Ishikawa (cell line): ENCODE measurements at regions not wholly inside any gene's neighbourhood (a gene's known extent, or its start where the extent isn't known, plus 50 kb on each side); places are given as distances from the start of the nearest gene placed in this dataset.

Experiments
- CEBPB ChIP-seq: IDR thresholded peaks from 2 replicates; pipeline ENCODE4 v1.6.1; 2012
- CREB1 ChIP-seq: IDR thresholded peaks from 2 replicates; pipeline ENCODE4 v1.6.1; 2012; ENCODE audit warnings: low read depth
- EGR1 ChIP-seq: IDR thresholded peaks from 2 replicates; pipeline ENCODE4 v1.6.1; 2012
- EP300 ChIP-seq: IDR thresholded peaks from 2 replicates; pipeline ENCODE4 v1.6.1; 2012; ENCODE audit warnings: borderline replicate concordance
- RAD21 ChIP-seq: IDR thresholded peaks from 2 replicates; pipeline ENCODE4 v1.6.1; 2012; ENCODE audit warnings: low read depth
- TAF1 ChIP-seq: IDR thresholded peaks from 2 replicates; pipeline ENCODE4 v1.6.1; 2012; ENCODE audit warnings: low read depth, mild to moderate bottlenecking
- YY1 ChIP-seq: IDR thresholded peaks from 2 replicates; pipeline ENCODE4 v1.6.1; 2012; ENCODE audit warnings: low read depth
- TF ChIP-seq, protein P1 (sequence below): IDR thresholded peaks from 2 replicates; pipeline ENCODE4 v1.6.1; 2012

DNA sequence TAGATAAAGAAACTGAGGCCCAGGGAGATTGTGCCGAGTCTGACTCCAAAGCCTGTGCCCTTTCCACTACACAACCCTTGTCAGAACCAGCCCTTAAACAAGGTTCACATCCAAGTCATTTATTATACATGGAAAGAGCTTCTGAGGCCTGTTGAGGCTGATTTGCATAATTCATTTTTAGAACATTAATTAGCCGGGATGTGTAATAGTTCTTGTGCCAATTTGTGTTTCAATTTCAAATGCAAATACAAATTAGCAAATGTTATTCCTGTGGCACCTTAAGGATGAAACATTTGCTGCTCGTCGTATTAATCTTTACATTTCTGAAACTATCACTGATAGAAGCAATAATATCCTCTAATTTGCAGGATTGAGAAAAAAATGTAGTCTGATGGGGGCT, 174.9 kb downstream of the MYCN start:
- TF ChIP-seq RAD21 (no peak), CEBPB (no peak), TAF1 (no peak), EGR1 (no peak), CREB1 (no peak), EP300 (no peak), YY1 (no peak)
- TF ChIP-seq, protein P1, sequence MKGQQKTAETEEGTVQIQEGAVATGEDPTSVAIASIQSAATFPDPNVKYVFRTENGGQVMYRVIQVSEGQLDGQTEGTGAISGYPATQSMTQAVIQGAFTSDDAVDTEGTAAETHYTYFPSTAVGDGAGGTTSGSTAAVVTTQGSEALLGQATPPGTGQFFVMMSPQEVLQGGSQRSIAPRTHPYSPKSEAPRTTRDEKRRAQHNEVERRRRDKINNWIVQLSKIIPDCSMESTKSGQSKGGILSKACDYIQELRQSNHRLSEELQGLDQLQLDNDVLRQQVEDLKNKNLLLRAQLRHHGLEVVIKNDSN: no peak
